Osteoblast (primary cell): ENCODE measurements at regions not wholly inside any gene's neighbourhood (a gene's known extent, or its start where the extent isn't known, plus 50 kb on each side); places are given as distances from the start of the nearest gene placed in this dataset.

Experiments used
- DNase-seq: peaks from one replicate; pipeline ENCODE4 v3.0.0; 2011; ENCODE audit warnings: low spot score, mixed read lengths; ENCODE audit not compliant: insufficient read length; ENCODE audit errors: missing footprints
- H2AFZ ChIP-seq: 2 replicates; pipeline ENCODE4 v1.6.0; 2011; ENCODE audit warnings: mild to moderate bottlenecking, low read length
- H3K27ac ChIP-seq: 2 replicates; pipeline ENCODE4 v1.5.1; 2011; ENCODE audit warnings: mild to moderate bottlenecking, low read depth, low read length, moderate library complexity
- H3K27me3 ChIP-seq: 2 replicates; pipeline ENCODE4 v1.6.0; 2012; ENCODE audit warnings: mild to moderate bottlenecking, control low read depth, inconsistent platforms, low read length, moderate library complexity; ENCODE audit not compliant: insufficient read depth
- H3K36me3 ChIP-seq: 2 replicates; pipeline ENCODE4 v1.5.1; 2011; ENCODE audit warnings: mild to moderate bottlenecking, low read length, control low read depth, moderate library complexity; ENCODE audit not compliant: insufficient read depth
- H3K4me1 ChIP-seq: 2 replicates; pipeline ENCODE4 v1.5.1; 2011; ENCODE audit warnings: mild to moderate bottlenecking, low read length, control low read depth, moderate library complexity; ENCODE audit not compliant: insufficient read depth
- H3K4me2 ChIP-seq: 2 replicates; pipeline ENCODE4 v1.6.0; 2011; ENCODE audit warnings: mild to moderate bottlenecking, low read length; ENCODE audit not compliant: insufficient read depth
- H3K4me3 ChIP-seq: fragments of 200-600 bp; sonication (generic); 3 replicates; pipeline ENCODE4 v1.5.1; 2012; ENCODE audit warnings: mild to moderate bottlenecking, low read length, inconsistent platforms; ENCODE audit not compliant: insufficient read depth
- H3K79me2 ChIP-seq: 2 replicates; pipeline ENCODE4 v1.6.0; 2012; ENCODE audit warnings: mild to moderate bottlenecking, low read length, control low read depth, inconsistent platforms; ENCODE audit not compliant: insufficient read depth
- H3K9me3 ChIP-seq: 2 replicates; pipeline ENCODE4 v1.5.1; 2011; ENCODE audit warnings: low read depth, low read length, control low read depth
- H4K20me1 ChIP-seq: 2 replicates; pipeline ENCODE4 v1.6.0; 2012; ENCODE audit warnings: mild to moderate bottlenecking, low read length, control low read depth; ENCODE audit not compliant: insufficient read depth
- CTCF ChIP-seq: IDR thresholded peaks from 2 replicates; pipeline ENCODE4 v1.5.1; 2011; ENCODE audit warnings: mild to moderate bottlenecking, low read depth, low read length, moderate library complexity; ENCODE audit errors: extremely low read depth

- H3K4me2 ChIP-seq: no peak overlapping the region
- no peak for TF ChIP-seq CTCF
- H3K27ac ChIP-seq: no peak overlapping the region
- no peaks in the 10 kb centered on the region for H4K20me1 ChIP-seq
- H3K36me3 ChIP-seq: no peaks in the 10 kb centered on the region
- peaks cover 25% of the 10 kb centered on the region for H3K4me1 ChIP-seq
- no peak overlapping the region for H3K4me3 ChIP-seq
- H2AFZ ChIP-seq: no peak overlapping the region
- no peak for DNase-seq
- H3K27me3 ChIP-seq: no peaks in the 10 kb centered on the region
- H3K79me2 ChIP-seq: no peaks in the 10 kb centered on the region
- no peaks in the 10 kb centered on the region for H3K9me3 ChIP-seq
Measured at GRCh38 chr2:160610041-160610440, 116.4 kb upstream of the RBMS1 start.

GRCh38 chr2:160612266-160612856 is 118.8 kb upstream of the RBMS1 start:
- no peak for TF ChIP-seq CTCF

GRCh38 chr2:160613466-160614153 is 120.0 kb upstream of the RBMS1 start:
- no peaks in the 10 kb centered on the region for H4K20me1 ChIP-seq
- peak overlapping the region; percentile 15 for H3K27ac ChIP-seq
- no peak for DNase-seq
- TF ChIP-seq CTCF: no peak
- H3K4me1 ChIP-seq: peaks cover 25% of the 10 kb centered on the region
- H3K4me2 ChIP-seq: peak overlapping the region; percentile 6
- H3K9me3 ChIP-seq: no peaks in the 10 kb centered on the region
- H3K36me3 ChIP-seq: no peaks in the 10 kb centered on the region
- H3K27me3 ChIP-seq: no peaks in the 10 kb centered on the region
- H3K79me2 ChIP-seq: no peaks in the 10 kb centered on the region
- no peak overlapping the region for H3K4me3 ChIP-seq
- no peak overlapping the region for H2AFZ ChIP-seq

More at GRCh38 chr2:160612266-160612856, 118.8 kb upstream of the RBMS1 start:
- Histone ChIP-seq H2AFZ (no peak overlapping the region), H3K9me3 (no peaks in the 10 kb centered on the region), H3K4me1 (peaks cover 25% of the 10 kb centered on the region), H3K4me2 (no peak overlapping the region), H3K27me3 (no peaks in the 10 kb centered on the region), H3K27ac (peak overlapping the region; percentile 15), H3K4me3 (no peak overlapping the region), H3K36me3 (no peaks in the 10 kb centered on the region), H4K20me1 (no peaks in the 10 kb centered on the region), H3K79me2 (no peaks in the 10 kb centered on the region)
- no peak for DNase-seq

GRCh38 chr2:160614391-160614790 is 120.8 kb upstream of the RBMS1 start:
- H3K79me2 ChIP-seq: no peaks in the 10 kb centered on the region
- no peak overlapping the region for H3K27ac ChIP-seq
- TF ChIP-seq CTCF: no peak
- no peak for DNase-seq
- H3K4me3 ChIP-seq: no peak overlapping the region
- no peak overlapping the region for H3K4me2 ChIP-seq
- H3K9me3 ChIP-seq: no peaks in the 10 kb centered on the region
- no peaks in the 10 kb centered on the region for H3K36me3 ChIP-seq
- H2AFZ ChIP-seq: peak overlapping the region; percentile 13
- no peaks in the 10 kb centered on the region for H3K27me3 ChIP-seq
- no peaks in the 10 kb centered on the region for H4K20me1 ChIP-seq
- H3K4me1 ChIP-seq: peaks cover 25% of the 10 kb centered on the region
